ENCODE measurements at regions not wholly inside any gene's neighbourhood (a gene's known extent, or its start where the extent isn't known, plus 50 kb on each side); places are given as distances from the start of the nearest gene placed in this dataset.

DNA sequence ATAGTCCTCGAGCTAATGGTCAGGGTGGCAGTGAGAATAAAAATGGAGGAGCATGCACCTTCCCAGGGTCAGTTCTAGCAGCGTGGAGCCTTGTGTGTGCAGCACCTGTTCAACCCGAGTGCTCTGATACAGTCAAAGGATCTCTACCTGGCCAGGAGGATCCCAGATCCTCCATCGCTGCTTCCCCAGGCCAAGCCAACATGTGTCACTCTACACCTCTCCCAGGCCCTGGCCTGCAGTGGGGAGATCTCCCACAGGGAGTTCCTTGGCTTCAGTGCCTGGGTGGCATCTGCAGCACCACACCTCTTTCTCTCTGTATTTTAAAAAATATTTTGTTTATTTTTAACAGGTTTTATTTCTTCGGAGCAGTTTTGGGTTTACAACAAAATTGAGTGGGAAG is 414.8 kb upstream of the C2CD4B start:
- Histone ChIP-seq H3K27ac (ENCODE audit: low read length) (no peak overlapping the region), H3K9ac (ENCODE audit: low read depth, low read length) (no peak overlapping the region), H3K4me3 (ENCODE audit: low read length) (no peak overlapping the region), H3K27me3 (ENCODE audit: insufficient read depth, low read length) (no peaks in the 10 kb centered on the region), H3K9me3 (ENCODE audit: insufficient read depth, low read depth, low read length) (no peaks in the 10 kb centered on the region), H3K36me3 (ENCODE audit: insufficient read depth, low read depth, low read length) (no peaks in the 10 kb centered on the region), H3K4me1 (ENCODE audit: insufficient read depth, low read length) (peaks cover 9% of the 10 kb centered on the region; the same call in 1 of the 2 replicates)

DNA sequence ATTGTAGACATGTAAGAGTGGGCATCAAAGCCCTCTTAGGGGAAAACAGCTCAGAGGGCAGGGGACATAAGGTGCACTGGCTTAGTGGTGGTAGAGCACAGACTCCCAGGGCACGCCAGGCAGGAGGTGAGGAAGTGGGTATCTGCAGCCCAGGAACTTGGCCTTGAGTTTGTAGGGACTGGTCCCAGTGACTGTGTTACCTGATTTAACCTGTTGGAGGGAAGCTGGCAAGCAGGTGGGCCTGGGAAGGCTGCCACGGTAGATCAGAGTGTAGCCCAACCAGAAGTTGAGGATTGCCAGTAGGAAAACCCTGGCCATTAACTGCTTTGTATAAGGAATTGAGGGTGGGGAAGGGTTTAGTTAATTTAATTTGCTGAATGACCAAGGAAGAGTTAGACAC is 417.5 kb upstream of the C2CD4B start:
- H3K4me1 ChIP-seq (ENCODE audit: insufficient read depth, low read length) = peaks cover 12% of the 10 kb centered on the region; the same call in 1 of the 2 replicates
- H3K27ac ChIP-seq (ENCODE audit: low read length) = no peak overlapping the region

DNA sequence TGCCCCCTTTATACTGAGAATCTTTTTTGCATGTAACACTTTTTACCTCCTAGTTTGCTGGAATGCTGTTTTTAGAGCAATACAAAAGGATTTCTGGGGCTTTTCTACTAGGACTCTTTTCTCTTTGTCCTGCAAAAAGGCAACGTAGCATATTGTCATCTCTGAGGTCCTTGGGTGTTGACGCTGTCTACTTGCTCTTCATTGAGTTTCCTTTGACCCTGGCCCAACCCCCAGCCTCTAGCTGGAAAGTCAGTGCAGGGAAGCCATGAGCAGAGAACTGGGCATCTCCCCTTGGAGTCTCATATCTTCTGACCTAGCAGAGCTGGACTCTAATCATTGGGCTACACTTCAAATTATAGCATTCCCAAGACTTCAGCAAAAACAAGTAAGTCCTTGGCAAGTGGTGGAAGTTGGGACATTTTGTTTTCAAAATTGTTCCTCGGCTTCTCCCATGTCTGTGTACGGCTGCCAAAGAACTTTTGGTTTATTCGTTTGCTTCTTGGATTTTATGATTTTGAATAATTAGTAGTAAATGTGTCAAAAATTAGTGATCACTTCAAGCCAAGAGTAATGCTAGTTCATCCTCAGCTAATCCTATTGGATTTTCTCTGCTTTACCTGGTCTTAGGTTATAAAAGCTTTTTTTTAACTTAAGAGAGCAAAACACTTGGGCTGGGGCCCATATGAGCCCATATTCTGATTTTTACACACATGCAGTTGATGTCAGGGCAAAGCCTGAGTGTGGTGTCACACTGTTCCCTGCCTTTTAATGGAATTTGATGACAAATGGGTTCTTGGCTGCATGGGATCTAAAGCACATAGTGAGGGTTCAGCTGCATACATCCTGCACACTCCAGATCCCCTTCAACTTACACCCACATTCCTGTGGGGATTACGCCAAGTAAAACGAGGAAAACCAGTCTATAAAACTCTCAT is 419.5 kb upstream of the C2CD4B start:
- Histone ChIP-seq H3K27me3 (ENCODE audit: insufficient read depth, low read length) (no peaks in the 10 kb centered on the region), H3K27ac (ENCODE audit: low read length) (no peak overlapping the region), H3K4me1 (ENCODE audit: insufficient read depth, low read length) (peaks cover 16% of the 10 kb centered on the region), H3K4me3 (ENCODE audit: low read length) (0 out of 2 replicates have a peak overlapping the region, but pooled peaks have one; percentile 15), H3K9me3 (ENCODE audit: insufficient read depth, low read depth, low read length) (no peaks in the 10 kb centered on the region), H3K9ac (ENCODE audit: low read depth, low read length) (no peak overlapping the region), H3K36me3 (ENCODE audit: insufficient read depth, low read depth, low read length) (no peaks in the 10 kb centered on the region; the same call in 1 of the 2 replicates)

More for the DNA sequence above, 417.5 kb upstream of the C2CD4B start:
- Histone ChIP-seq H3K4me3 (ENCODE audit: low read length) (no peak overlapping the region), H3K27me3 (ENCODE audit: insufficient read depth, low read length) (no peaks in the 10 kb centered on the region), H3K9ac (ENCODE audit: low read depth, low read length) (no peak overlapping the region), H3K36me3 (ENCODE audit: insufficient read depth, low read depth, low read length) (no peaks in the 10 kb centered on the region), H3K9me3 (ENCODE audit: insufficient read depth, low read depth, low read length) (no peaks in the 10 kb centered on the region)

DNA sequence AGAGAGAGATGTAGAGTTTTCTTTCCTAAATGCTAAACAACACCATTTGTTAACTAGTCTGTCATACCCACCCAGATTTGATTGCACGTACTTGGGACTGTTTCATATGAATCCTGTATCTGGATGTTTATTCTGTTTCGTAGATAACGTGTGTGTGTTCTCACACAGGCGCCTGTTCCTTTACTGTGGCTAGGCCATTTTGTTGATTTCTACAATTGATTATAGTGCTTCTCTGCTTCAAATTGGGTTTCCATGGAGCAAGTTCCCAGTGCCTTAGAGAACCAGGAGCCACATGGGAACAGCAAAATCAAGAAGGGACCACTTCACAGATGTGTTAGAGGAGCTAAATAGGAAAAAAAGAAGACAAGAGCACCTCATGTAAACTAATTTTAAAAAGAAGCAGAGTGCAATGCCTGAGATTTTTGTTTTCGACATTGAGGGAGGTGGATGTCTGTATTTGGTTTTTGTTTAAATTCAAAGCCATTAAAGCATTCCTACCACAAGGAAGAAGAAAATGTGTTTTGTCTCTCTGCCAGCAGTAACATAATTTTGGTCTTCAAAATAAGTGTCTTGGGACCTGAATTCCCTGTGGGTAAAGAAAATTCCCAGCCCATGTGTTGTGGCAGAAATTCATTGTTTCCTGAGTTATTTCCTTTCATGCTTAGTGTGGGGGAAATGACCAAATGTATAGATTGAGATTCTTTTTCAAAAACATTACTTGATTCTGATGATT is 424.0 kb upstream of the C2CD4B start:
- H3K9me3 ChIP-seq (ENCODE audit: insufficient read depth, low read depth, low read length) = no peaks in the 10 kb centered on the region

DNA sequence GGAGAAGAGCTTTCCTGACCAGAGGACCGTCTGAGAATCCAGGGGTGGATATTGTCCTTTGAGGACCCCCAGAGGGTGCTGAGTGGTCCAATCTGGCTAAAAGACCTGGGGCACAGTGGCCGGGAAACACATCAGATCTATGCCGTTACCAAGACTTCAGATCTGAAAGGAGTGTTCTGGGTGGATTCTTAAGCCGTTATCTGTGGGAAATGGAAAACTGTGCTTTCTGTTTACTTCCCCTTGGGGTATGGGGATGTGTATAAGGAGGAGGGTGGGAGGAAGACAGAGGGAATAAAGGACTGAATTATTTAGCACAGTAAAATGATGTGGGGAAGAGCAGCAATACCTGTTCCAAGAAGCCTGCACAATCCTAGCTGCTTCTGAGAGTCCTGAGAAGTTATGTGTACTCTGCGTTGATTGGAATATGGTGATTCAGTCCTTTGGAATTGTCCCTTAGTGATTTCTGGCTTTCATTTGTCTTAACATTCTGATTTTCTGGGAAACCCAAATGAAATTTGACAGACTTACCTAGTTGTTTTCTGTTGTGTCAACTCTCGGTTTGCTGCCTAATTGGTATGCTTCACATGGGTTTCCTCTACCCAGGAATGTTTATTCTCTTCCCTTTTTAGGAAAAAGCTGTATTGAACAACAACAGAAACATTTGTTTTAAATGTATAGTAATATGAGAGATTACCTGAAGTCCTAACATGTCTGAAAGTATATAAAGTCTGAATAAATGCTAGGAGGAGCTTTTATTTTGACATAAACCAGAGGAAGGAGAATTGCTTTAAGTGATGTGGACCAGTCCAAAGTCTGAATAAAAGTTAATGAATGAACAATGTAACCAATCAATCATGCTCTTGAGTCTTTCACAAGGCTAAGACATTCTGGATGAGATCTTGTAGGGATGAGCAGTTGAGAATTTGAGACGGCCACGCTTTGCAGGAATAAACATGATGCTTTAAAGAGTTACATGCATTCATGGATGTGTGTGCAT is 427.1 kb upstream of the C2CD4B start:
- H3K9ac ChIP-seq (ENCODE audit: low read depth, low read length) = no peak overlapping the region
- no peak overlapping the region for H3K27ac ChIP-seq (ENCODE audit: low read length)
- H3K9me3 ChIP-seq (ENCODE audit: insufficient read depth, low read depth, low read length) = no peaks in the 10 kb centered on the region
- no peaks in the 10 kb centered on the region; the same call in 1 of the 2 replicates for H3K36me3 ChIP-seq (ENCODE audit: insufficient read depth, low read depth, low read length)
- peaks cover 3% of the 10 kb centered on the region; the same call in 1 of the 2 replicates for H3K4me1 ChIP-seq (ENCODE audit: insufficient read depth, low read length)
- no peaks in the 10 kb centered on the region for H3K27me3 ChIP-seq (ENCODE audit: insufficient read depth, low read length)
- no peak overlapping the region for H3K4me3 ChIP-seq (ENCODE audit: low read length)

More for the DNA sequence above, 424.0 kb upstream of the C2CD4B start:
- H3K36me3 ChIP-seq (ENCODE audit: insufficient read depth, low read depth, low read length) = no peaks in the 10 kb centered on the region; the same call in 1 of the 2 replicates
- H3K27ac ChIP-seq (ENCODE audit: low read length) = no peak overlapping the region
- H3K4me1 ChIP-seq (ENCODE audit: insufficient read depth, low read length) = peaks cover 12% of the 10 kb centered on the region
- H3K9ac ChIP-seq (ENCODE audit: low read depth, low read length) = no peak overlapping the region
- no peak overlapping the region for H3K4me3 ChIP-seq (ENCODE audit: low read length)
- H3K27me3 ChIP-seq (ENCODE audit: insufficient read depth, low read length) = no peaks in the 10 kb centered on the region

DNA sequence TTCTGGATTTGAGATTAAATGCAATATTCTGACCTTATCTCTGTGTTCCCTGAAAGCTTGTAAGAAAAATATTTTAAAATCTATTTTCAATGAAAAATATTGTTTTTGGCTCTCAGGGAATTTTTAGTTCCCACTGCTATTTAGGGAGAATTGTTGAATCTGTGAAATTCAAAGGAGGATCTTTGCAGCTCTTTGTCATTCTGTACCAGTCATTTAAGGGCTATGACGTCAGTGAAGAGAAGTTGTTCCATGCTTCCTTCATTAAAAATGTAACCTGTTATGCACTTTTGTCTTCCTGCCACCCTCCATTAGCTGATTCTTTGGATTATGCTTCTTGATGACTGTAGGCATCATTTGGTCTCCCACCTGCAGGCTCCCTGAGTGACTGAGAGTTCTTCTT is 427.8 kb upstream of the C2CD4B start:
- Histone ChIP-seq H3K36me3 (ENCODE audit: insufficient read depth, low read depth, low read length) (no peaks in the 10 kb centered on the region; the same call in 1 of the 2 replicates), H3K27ac (ENCODE audit: low read length) (no peak overlapping the region), H3K4me1 (ENCODE audit: insufficient read depth, low read length) (peaks cover 3% of the 10 kb centered on the region; the same call in 1 of the 2 replicates), H3K4me3 (ENCODE audit: low read length) (no peak overlapping the region), H3K9ac (ENCODE audit: low read depth, low read length) (no peak overlapping the region), H3K9me3 (ENCODE audit: insufficient read depth, low read depth, low read length) (no peaks in the 10 kb centered on the region), H3K27me3 (ENCODE audit: insufficient read depth, low read length) (no peaks in the 10 kb centered on the region)

DNA sequence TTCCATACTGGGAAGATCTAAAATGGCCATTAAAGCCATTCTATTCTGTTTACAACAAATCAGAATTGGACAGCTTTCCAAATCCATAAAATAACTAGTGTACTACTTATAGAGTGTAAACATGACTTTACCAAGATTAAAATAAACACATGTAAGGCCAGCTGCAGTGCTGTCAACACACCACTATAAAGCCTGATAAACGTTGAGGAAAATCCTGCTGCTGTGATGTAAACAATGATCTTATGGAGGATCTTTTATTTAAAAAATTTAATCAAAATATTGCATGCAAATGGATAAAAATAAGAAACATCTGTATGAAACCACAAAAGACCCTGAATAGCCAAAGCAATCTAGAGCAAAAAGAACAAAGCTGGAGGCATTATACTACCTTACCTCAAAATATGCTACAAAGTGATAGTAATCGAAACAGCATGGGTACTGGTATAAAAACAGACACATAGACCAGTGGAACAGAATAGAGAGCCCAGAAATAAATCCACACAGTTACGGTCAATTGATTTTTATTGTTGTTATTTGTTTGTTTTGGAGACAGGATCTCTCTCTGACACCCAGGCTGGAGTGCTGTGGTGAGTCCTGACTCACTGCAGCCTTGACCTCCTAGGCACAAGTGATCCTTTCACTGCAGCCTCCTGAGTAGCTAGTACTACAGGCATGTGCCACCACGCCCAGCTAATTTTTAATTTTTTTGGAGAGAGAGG is 428.8 kb upstream of the C2CD4B start:
- H3K9me3 ChIP-seq (ENCODE audit: insufficient read depth, low read depth, low read length) = no peaks in the 10 kb centered on the region
- H3K4me1 ChIP-seq (ENCODE audit: insufficient read depth, low read length) = peaks cover 3% of the 10 kb centered on the region; the same call in 1 of the 2 replicates
- H3K27ac ChIP-seq (ENCODE audit: low read length) = no peak overlapping the region
- H3K4me3 ChIP-seq (ENCODE audit: low read length) = no peak overlapping the region
- H3K36me3 ChIP-seq (ENCODE audit: insufficient read depth, low read depth, low read length) = no peaks in the 10 kb centered on the region; the same call in 1 of the 2 replicates
- H3K27me3 ChIP-seq (ENCODE audit: insufficient read depth, low read length) = no peaks in the 10 kb centered on the region
- H3K9ac ChIP-seq (ENCODE audit: low read depth, low read length) = no peak overlapping the region

DNA sequence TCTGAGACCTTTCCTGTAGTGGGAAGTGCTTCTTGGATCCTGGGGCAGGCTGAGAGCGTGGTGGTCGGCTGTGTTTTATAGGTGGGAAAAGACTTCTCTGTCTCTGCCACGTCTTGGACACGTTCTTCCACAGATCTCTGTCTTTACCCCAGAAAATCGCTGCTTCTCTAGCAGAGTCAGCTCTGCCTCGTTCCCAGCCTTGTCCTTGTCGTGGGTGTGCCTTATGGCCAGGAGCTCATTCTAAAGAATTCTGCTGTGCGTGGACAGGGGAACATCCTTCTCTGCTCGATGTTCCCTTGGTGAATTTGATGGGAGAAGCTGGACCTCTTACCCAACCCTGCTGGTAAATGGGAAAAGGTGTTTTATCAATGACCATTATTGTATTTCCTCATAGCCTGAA is 433.1 kb upstream of the C2CD4B start:
- no peaks in the 10 kb centered on the region for H3K9me3 ChIP-seq (ENCODE audit: insufficient read depth, low read depth, low read length)
- H3K27ac ChIP-seq (ENCODE audit: low read length) = no peak overlapping the region
- no peak overlapping the region for H3K9ac ChIP-seq (ENCODE audit: low read depth, low read length)
- peaks cover 4% of the 10 kb centered on the region; the same call in 1 of the 2 replicates for H3K4me1 ChIP-seq (ENCODE audit: insufficient read depth, low read length)
- H3K27me3 ChIP-seq (ENCODE audit: insufficient read depth, low read length) = no peaks in the 10 kb centered on the region
- H3K4me3 ChIP-seq (ENCODE audit: low read length) = no peak overlapping the region
- no peaks in the 10 kb centered on the region for H3K36me3 ChIP-seq (ENCODE audit: insufficient read depth, low read depth, low read length)

DNA sequence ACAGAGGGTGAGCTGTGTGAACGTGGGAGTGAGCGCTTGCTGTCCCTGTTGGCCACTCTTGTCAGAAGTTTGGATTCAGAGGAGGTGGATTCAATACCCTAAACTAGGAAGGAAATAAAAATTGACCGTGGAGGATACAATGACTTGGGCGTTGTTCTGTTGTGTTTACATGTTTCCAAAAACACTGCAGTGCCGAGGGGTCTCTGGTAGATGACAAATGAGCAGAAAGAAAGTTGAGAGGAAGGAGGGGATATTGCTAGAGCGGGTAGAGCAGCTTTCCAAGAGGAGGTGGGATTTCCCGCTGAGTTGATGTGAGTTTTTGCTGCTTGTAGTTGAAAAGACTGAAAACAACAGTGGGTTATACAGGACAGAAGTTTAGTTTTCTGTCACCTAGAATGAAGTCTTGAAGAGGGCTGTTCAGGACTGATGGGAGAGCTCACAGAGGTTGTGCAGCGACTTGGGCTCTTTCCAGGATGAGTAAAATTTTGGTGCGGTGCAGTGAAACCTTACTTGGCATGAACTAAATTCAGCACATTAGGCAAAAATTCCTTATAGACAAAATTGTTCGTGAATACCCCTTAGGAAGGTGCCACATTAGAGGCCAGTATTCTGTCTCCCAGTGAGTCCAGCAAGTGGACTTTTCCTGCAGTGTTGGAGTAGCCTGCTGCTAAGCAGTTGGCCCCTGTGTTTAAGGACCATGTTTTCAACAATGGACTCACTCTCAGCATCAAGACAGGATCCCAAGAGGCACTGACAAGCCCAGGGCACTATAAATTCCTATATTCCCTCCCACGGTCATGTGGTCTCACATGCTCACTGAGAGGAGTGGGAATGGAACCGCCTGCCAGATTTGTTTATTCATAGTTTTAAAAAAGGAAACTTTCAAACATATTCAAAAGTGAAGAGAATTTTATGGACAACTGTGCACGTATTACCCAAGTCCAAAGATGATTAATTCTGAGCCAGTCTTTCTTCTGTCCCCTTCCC is 435.0 kb upstream of the C2CD4B start:
- Histone ChIP-seq H3K27ac (ENCODE audit: low read length) (no peak overlapping the region), H3K9ac (ENCODE audit: low read depth, low read length) (no peak overlapping the region), H3K27me3 (ENCODE audit: insufficient read depth, low read length) (no peaks in the 10 kb centered on the region)

More for the DNA sequence above, 435.0 kb upstream of the C2CD4B start:
- Histone ChIP-seq H3K9me3 (ENCODE audit: insufficient read depth, low read depth, low read length) (no peaks in the 10 kb centered on the region), H3K36me3 (ENCODE audit: insufficient read depth, low read depth, low read length) (no peaks in the 10 kb centered on the region), H3K4me1 (ENCODE audit: insufficient read depth, low read length) (peaks cover 4% of the 10 kb centered on the region; the same call in 1 of the 2 replicates), H3K4me3 (ENCODE audit: low read length) (no peak overlapping the region)

Data from iPS-20b (cell line).